Tibial nerve (tissue), 4 donors: ENCODE measurements at regions not wholly inside any gene's neighbourhood (a gene's known extent, or its start where the extent isn't known, plus 50 kb on each side); places are given as distances from the start of the nearest gene placed in this dataset.

Experiments
- DNase-seq, 2 donors: peaks; one replicate each; pipeline ENCODE4 v3.0.0-alpha.2; 2019; ENCODE audit warnings: low spot score in 2 of 2
- H3K27ac ChIP-seq, 4 donors: fragments of 200-600 bp; sonication (generic) in 3 of 4; one replicate each; pipeline ENCODE4 v1.5.1; 2017 to 2019; ENCODE audit warnings: mild to moderate bottlenecking in 1 of 4
- H3K27me3 ChIP-seq, 2 donors: fragments of 200-600 bp; sonication (generic) in 1 of 2; one replicate each; pipeline versions ENCODE4 v1.5.1 to v1.6.0; 2017 to 2019
- H3K36me3 ChIP-seq, 3 donors: fragments of 200-600 bp; sonication (generic); one replicate each; pipeline ENCODE4 v1.5.1; 2018 to 2019
- H3K4me1 ChIP-seq, 4 donors: fragments of 200-600 bp; sonication (generic) in 3 of 4; one replicate each; pipeline ENCODE4 v1.5.1; 2017 to 2019
- H3K4me3 ChIP-seq, 4 donors: fragments of 200-600 bp; sonication (generic) in 3 of 4; one replicate each; pipeline ENCODE4 v1.5.1; 2017 to 2019; ENCODE audit warnings: mild to moderate bottlenecking in 1 of 4, moderate library complexity in 1 of 4
- H3K9me3 ChIP-seq, 4 donors: fragments of 200-600 bp; sonication (generic) in 3 of 4; one replicate each; pipeline ENCODE4 v1.5.1; 2017 to 2019
- EP300 ChIP-seq, 2 donors: sonication (generic); formaldehyde crosslinking; IDR thresholded peaks; one replicate each; pipeline ENCODE4 v1.6.1; 2017; ENCODE audit warnings: antibody characterized with exemption in 2 of 2, mild to moderate bottlenecking in 1 of 2
- POLR2A ChIP-seq, 2 donors: fragments of 450-650 bp; IDR thresholded peaks; one replicate each; pipeline ENCODE4 v1.6.1; 2017; ENCODE audit warnings: antibody characterized with exemption in 2 of 2, mild to moderate bottlenecking in 2 of 2, moderate library complexity in 2 of 2
- WGBS, 2 donors: methylation state at CpG; one replicate each; pipeline ENCODE4 v1.1.5; 2018; 5-methylcytosine and 5-hydroxymethylcytosine counted together
- TF ChIP-seq, protein P1 (sequence below), 5 experiments: fragments of 200-600 bp in 3 of 5; fragments of 450-650 bp in 2 of 5; sonication (generic) in 3 of 5; IDR thresholded peaks; one replicate each; pipeline ENCODE4 v1.5.1; 2016 to 2019; ENCODE audit warnings: antibody characterized with exemption in 5 of 5, mild to moderate bottlenecking in 3 of 5, moderate library complexity in 2 of 5

- H3K27me3 ChIP-seq, result no peaks in the 10 kb centered on the region
- no peak for TF ChIP-seq EP300 (IDR thresholded peaks at IDR 0.05)
- TF ChIP-seq POLR2A (IDR thresholded peaks at IDR 0.05), result no peak
- TF ChIP-seq, protein P1, sequence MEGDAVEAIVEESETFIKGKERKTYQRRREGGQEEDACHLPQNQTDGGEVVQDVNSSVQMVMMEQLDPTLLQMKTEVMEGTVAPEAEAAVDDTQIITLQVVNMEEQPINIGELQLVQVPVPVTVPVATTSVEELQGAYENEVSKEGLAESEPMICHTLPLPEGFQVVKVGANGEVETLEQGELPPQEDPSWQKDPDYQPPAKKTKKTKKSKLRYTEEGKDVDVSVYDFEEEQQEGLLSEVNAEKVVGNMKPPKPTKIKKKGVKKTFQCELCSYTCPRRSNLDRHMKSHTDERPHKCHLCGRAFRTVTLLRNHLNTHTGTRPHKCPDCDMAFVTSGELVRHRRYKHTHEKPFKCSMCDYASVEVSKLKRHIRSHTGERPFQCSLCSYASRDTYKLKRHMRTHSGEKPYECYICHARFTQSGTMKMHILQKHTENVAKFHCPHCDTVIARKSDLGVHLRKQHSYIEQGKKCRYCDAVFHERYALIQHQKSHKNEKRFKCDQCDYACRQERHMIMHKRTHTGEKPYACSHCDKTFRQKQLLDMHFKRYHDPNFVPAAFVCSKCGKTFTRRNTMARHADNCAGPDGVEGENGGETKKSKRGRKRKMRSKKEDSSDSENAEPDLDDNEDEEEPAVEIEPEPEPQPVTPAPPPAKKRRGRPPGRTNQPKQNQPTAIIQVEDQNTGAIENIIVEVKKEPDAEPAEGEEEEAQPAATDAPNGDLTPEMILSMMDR (IDR thresholded peaks at IDR 0.05), result no peak
- 31 to 33% methylated on average over 5 of the region's 5 CpGs for WGBS, 2 donors
- H3K4me1 ChIP-seq, result no peaks in the 10 kb centered on the region
- DNase-seq, result no peak
- no peak overlapping the region for H3K4me3 ChIP-seq
- H3K36me3 ChIP-seq, result no peaks in the 10 kb centered on the region
- H3K27ac ChIP-seq, result no peak overlapping the region
- H3K9me3 ChIP-seq, result peaks cover 0 to 20% (median 0%) of the 10 kb centered on the region in 4 donors
These were observed 713.8 kb upstream of the RBFOX1 start for GRCh38 chr16:6618874-6619273.

DNA sequence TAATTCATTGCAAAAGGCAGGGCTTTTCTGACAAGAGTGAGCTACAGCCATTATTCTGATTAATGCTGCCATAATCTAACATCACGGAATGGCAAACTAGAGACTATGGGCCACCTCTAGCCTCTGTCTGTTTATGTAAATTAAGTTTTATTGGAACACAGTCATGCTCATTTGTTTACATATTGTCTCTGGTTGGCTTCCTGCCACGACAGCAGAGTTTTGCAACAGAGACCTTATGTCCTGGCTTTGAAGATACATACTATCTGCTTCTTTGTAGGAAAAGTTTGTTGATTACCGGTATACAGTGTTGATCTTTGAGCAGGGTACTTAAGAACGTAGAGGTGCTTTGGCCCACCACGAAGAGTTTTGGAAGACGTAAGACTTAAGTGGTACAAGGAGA, 715.9 kb upstream of the RBFOX1 start:
- no peak overlapping the region for H3K4me3 ChIP-seq
- H3K27ac ChIP-seq, result no peak overlapping the region
- DNase-seq, result no peak
- no peaks in the 10 kb centered on the region for H3K27me3 ChIP-seq
- TF ChIP-seq, protein P1 (IDR thresholded peaks at IDR 0.05), result no peak
- TF ChIP-seq EP300 (IDR thresholded peaks at IDR 0.05) (no peak), POLR2A (IDR thresholded peaks at IDR 0.05) (no peak)
- no peaks in the 10 kb centered on the region for H3K36me3 ChIP-seq
- no peaks in the 10 kb centered on the region for H3K4me1 ChIP-seq
- 70 to 72% methylated on average over 6 of the region's 6 CpGs for WGBS, 2 donors
- peaks cover 0 to 20% (median 0%) of the 10 kb centered on the region in 4 donors for H3K9me3 ChIP-seq

DNA sequence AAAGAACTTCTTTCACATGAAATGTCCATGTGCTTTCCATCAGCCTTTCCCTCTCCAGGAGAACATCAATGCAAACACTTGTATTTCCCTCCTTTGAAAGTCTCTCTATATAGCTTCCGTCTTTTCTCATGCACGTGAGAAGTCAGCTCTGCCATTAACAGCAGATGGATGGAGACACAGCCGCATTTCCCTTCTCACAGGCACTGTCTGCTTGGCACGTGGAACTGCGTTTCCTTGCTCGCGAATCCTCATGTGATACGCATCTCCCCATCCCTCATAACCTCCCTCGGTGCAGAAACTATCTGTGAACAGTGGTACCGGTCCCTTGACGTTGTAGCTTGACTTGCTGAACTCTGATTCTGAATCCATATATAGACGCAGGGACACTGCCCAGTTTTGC, 717.0 kb upstream of the RBFOX1 start:
- no peak overlapping the region for H3K4me3 ChIP-seq

DNA sequence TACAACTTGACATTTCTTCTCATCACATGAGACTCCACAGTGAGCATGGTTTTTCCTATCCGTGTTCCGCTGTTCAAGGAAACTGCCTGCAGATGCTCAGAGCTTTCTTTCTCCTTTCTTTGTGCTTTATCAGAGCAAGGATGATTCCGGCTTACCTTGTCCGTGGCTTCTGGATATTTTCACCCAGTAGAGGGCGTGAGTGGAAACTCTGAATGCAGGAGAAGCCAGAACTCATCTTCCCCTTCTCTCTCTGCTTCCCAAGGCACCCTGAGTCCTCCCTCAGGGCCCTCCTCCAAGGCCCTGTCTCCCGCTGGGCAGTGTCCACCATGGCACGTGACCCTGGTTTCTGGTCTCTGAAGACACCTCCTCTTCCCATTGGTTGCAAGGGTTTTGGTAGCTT, 721.1 kb upstream of the RBFOX1 start:
- 64 to 68% methylated on average over 7 of the region's 7 CpGs for WGBS, 2 donors
- H3K4me3 ChIP-seq, result no peak overlapping the region
- no peaks in the 10 kb centered on the region for H3K27me3 ChIP-seq
- H3K9me3 ChIP-seq, result no peaks in the 10 kb centered on the region
- DNase-seq, result no peak
- no peak overlapping the region for H3K27ac ChIP-seq
- TF ChIP-seq EP300 (IDR thresholded peaks at IDR 0.05) (no peak), POLR2A (IDR thresholded peaks at IDR 0.05) (no peak)
- TF ChIP-seq, protein P1 (IDR thresholded peaks at IDR 0.05), result no peak
- no peaks in the 10 kb centered on the region for H3K36me3 ChIP-seq
- no peaks in the 10 kb centered on the region for H3K4me1 ChIP-seq

More for the DNA sequence above, 717.0 kb upstream of the RBFOX1 start:
- TF ChIP-seq EP300 (IDR thresholded peaks at IDR 0.05) (no peak), POLR2A (IDR thresholded peaks at IDR 0.05) (no peak)
- TF ChIP-seq, protein P1 (IDR thresholded peaks at IDR 0.05), result no peak
- 60 to 61% methylated on average over 12 of the region's 12 CpGs for WGBS, 2 donors
- no peak for DNase-seq
- H3K9me3 ChIP-seq, result peaks cover 0 to 10% (median 0%) of the 10 kb centered on the region in 4 donors
- H3K4me1 ChIP-seq, result no peaks in the 10 kb centered on the region
- no peaks in the 10 kb centered on the region for H3K27me3 ChIP-seq
- H3K27ac ChIP-seq, result no peak overlapping the region
- no peaks in the 10 kb centered on the region for H3K36me3 ChIP-seq

- H3K27ac ChIP-seq, result no peak overlapping the region
- TF ChIP-seq, protein P1 (IDR thresholded peaks at IDR 0.05), result no peak
- DNase-seq, result no peak
- H3K9me3 ChIP-seq, result no peaks in the 10 kb centered on the region
- no peak overlapping the region for H3K4me3 ChIP-seq
- no peaks in the 10 kb centered on the region for H3K27me3 ChIP-seq
- WGBS, 2 donors, result 60 to 62% methylated on average over 11 of the region's 11 CpGs
- no peaks in the 10 kb centered on the region for H3K4me1 ChIP-seq
- no peaks in the 10 kb centered on the region for H3K36me3 ChIP-seq
These were observed 727.2 kb upstream of the RBFOX1 start for GRCh38 chr16:6605490-6605889.
